Limb (tissue), 2 donors: ENCODE measurements at regions not wholly inside any gene's neighbourhood (a gene's known extent, or its start where the extent isn't known, plus 50 kb on each side); places are given as distances from the start of the nearest gene placed in this dataset.

Source experiments
- DNase-seq, 2 donors: peaks; one replicate each; pipeline ENCODE4 v3.0.0-alpha.2; 2016; ENCODE audit errors: extremely low spot score in 2 of 2

DNA sequence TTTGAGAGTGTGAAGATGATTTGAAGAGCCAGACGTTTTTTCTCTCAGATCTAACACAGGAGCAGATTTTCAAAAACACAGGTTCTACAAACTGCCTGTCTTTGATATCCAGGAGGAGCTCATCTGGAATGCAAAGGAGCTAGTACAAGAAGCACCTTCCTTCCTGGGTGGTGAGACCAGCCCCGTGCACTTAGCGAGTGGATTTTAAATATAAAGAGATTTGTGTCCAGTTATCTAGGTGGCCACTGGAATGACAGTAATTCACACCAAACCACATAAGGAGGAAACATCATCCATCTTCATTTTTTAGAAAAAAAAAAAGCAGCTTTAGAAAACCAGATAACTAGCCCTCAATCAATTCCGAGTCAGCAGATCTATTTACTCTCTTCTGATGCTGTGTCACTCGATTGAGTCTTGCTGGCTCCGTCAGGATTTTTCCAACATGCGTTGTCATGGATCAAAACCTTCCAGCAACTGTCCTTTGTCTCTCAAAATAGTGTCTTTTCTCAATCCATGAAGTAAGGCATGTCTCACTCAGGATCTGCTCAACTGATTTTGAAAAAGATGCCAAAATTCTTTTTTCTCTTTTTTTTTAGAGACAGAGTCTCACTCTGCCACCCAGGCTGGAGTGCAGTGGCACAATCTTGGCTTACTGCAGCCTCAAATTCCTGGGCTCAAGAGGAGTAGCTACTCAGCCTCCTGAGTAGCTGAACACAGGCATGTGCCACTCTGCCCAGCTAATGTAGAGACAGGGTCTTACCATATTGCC lies 451.2 kb upstream of the PSMD7 start:
- DNase-seq: no peak

GRCh38 chr16:73840728-73841127 lies 455.9 kb upstream of the PSMD7 start:
- DNase-seq: no peak

- no peak for DNase-seq
Measured at GRCh38 chr16:73831220-73831619, 465.4 kb upstream of the PSMD7 start.

DNA sequence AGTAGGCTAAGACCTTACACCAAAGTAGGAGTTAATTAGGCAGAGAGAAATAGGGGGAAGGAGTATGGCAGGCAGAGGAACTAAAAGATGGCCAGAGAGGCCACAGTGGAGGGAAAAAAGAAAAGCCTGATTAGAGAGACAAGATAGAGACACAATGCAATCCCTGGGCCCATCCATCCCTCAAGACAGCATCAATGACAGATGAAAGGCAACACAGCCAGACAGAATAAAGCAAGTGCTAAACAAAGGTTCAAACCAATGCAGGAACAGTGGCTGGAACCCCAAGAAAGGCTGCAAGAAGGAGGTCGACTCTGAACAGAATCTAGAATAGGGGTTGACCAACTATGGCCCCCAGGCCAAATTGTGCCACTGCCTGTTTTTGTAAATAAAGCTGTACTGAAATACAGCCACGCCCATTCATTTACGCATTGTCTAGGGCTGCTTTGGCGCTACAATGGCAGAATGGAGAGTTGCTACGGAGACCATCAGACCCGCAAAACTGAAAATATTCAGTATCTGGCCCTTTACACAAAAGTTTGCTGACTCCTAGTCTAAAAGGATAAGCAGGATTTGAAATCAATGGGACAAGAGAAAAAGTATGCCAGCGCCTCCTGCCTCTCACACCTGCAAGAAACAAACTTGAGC lies 473.3 kb upstream of the PSMD7 start:
- no peak for DNase-seq

GRCh38 chr16:73817526-73818324 lies 478.9 kb upstream of the PSMD7 start:
- no peak for DNase-seq

DNA sequence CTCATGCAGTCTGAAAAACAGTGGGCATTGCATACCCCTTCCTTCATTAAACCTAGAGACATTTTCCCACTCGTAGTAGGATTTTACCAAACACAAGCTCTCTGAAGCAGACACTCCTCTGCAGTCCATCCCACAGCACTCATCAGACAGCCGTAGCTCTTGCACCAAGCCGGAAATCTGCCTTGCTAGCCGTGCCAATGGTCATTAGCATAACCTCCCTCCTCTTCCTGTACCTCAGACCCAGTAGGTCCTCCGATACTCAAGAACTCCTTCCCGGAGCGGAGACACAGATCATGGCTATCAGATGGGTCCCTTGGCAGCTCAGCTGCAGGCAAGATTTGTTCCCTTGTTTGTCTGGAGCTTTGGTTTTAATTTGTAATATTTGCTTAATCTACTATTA lies 483.1 kb upstream of the PSMD7 start:
- DNase-seq: no peak

- DNase-seq: no peak
Measured at GRCh38 chr16:73804456-73804855, 492.2 kb upstream of the PSMD7 start.

DNA sequence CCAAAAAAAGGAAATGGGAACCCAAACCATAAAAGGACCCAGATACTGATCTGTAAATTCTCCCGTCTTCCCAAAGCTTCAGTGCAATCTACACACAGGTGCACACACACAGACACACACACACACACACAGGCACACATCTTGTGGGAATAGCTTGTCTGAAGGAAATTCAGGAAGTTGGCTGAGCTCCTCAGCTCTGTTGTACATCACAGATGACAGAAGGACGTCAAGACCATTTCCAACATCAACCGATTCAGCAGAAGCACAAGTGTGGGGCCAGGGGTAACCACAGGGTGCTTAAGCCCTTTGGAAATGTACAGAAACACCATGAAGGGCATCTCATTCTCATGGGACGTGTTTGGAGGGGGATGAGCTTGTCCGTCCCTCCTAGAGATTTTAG lies 498.1 kb upstream of the PSMD7 start:
- DNase-seq: no peak

- no peak for DNase-seq
Measured at GRCh38 chr16:73797115-73797514, 499.5 kb upstream of the PSMD7 start.

GRCh38 chr16:73796241-73796640 lies 500.4 kb upstream of the PSMD7 start:
- DNase-seq: no peak

GRCh38 chr16:73794994-73795393 lies 501.6 kb upstream of the PSMD7 start:
- peak in 1 of 2 donors; percentile 74 for DNase-seq

DNA sequence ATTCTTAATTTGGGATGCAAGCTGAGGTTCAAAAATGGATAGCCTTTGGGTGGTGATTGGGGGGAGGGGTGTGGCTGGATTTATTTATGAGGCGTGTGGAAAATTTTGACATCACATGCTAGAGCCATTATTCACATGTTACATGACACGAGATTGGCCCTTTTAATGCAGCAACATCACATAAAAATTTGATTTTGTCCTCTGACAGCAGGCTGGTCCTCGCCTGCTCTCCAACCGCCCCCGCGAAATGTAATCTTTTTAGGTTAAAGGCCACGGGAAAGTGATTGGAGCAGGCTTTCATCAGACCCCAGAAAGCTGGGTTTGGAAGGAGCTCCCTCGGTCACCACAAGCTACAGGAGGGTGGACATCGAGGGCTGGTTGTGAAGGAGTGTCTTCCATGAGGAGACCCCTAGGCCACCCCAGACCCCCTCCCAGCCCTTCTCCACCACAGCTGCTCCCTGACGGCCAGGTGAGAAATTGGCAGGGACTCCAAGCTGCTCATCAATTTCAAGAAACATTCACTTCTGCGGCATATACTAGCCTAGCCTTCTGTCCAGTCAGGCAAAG lies 502.7 kb upstream of the PSMD7 start:
- no peak for DNase-seq

DNA sequence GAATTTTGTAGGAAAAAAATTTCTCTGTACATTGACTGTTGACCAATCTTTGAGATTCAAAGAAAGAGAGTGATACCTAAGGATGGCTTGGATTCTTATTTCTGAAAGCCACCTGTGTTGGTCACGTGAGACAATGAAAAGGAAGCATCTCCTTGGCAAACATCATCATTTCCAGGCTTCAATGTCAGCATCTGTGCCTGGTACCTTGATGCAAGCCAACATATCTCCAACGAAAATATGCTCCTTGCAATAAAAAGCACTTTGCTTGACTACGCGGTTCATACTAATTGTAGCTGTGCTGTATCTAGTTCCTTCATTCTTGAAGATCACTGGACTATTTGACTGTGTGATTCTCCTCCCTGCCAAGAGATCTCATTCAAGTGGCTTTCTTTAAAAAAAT lies 503.4 kb upstream of the PSMD7 start:
- DNase-seq: no peak

GRCh38 chr16:73792199-73793020 lies 504.2 kb upstream of the PSMD7 start:
- DNase-seq: no peak

GRCh38 chr16:73781297-73781696 lies 515.3 kb upstream of the PSMD7 start:
- DNase-seq: no peak

DNA sequence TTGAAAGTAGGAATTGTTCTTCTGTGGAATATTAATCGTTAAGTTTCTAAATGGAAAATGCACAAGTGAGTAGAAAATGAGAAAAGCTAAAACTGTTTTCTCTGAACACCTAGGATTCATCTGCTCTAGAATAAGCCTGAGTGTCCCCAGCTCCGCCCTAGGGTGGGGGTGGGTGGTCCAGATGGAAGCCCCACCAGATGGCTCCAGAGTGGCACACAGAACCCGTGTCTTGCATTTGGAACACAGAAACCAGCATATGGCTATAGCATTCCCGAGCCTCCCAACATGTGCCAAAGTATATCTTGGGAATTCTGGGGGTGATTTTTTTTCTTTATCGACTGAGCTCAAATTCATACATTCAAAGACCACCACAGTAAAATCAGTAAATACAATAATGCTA lies 517.7 kb upstream of the PSMD7 start:
- no peak for DNase-seq

DNA sequence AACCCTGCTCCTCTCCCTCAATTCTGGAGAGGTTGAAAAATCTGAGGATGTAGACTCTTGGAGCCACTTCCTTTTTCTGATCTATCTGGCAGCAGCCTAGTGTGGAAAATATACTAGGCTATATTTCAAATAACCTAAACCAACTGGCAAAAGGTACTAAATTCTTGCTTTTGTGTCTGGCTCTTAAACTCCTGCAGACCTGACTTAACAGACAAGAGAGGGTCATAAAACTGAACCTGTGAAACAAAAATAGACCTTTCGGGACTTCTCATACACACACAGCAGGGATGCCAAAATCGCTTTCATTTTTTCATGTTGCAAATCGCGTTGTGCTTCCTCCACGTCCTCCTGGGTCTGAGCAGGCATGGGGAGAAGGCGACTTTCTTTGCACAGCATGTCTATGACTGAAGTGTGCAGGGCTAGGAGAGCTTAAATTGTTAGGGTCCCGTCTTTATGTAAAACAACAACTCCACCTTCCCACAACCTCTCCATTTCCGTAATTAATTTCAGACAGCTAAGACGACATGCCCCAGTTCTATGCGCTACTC lies 520.7 kb upstream of the PSMD7 start:
- peak in 1 of 2 donors; percentile 68 for DNase-seq

DNA sequence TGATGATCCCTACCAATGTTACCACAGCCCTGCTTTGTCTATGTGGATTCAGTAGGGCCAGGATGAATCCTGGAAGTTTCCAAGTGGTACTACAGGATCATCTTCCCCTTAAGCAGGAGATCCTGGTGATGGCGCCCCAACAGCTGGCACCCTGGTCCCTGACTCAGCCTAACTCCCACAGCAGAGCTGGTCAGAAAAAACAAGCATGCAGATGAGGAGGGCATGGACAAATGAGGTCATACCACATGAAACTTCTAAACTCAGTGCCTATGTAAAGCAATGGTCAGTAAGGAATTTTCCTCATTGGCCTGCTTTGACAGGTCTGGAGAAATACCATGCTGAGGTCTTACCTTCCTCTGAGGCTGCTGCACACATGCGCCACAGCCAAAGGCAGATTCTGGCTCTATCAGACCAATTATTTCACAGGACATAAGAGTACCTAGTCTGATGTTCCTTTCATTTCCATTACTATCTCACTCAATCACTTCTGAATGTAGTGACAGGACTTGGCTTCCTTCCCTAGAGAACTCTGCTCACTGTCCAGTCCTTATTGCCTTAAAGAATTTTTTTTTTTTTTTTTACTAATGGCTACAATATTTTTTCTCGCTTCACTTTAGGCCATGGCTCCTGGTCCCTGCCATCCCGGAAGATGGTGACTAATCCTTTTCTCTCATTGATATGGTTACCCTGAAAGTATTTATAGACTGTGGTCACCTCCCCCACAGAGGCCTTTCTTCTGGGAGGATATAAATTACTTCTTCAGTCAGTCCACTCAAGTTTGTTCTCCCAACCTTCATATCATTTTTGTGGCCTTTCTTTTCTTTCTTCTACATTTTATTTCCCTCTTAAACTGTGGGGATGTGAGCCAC lies 525.2 kb upstream of the PSMD7 start:
- no peak for DNase-seq

- no peak for DNase-seq
Measured at GRCh38 chr16:73768786-73769203, 527.8 kb upstream of the PSMD7 start.

DNA sequence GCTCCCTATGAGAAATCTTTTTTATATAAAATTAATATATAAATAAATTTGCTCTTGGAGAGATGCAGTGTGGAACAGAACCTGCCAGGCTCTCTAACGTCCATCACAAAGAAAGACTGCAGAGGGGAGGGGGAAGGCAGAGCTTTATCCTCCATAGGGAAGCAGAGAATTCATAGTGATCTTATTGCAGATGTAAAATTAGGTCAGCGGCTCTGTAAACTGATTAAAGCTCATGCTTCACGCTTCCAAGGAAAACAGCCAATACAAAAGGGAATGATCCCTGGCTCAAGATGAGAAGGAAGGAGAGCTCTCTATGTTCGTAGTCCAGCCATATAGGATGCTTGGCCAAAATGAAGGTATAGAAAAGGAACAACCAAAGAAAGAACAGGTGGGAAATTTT lies 532.3 kb upstream of the PSMD7 start:
- DNase-seq: no peak
